GM19239 (cell line): ENCODE measurements at regions not wholly inside any gene's neighbourhood (a gene's known extent, or its start where the extent isn't known, plus 50 kb on each side); places are given as distances from the start of the nearest gene placed in this dataset.
"Not testable (repeated sequence)": the region's sequence is repeated elsewhere in the genome, so short reads cannot be mapped to it uniquely, and the experiment has no call there.

Experiments
- DNase-seq: peaks from one replicate; pipeline ENCODE4 v3.0.0; 2011; ENCODE audit warnings: low spot score; ENCODE audit not compliant: insufficient read length
- FAIRE-seq: peaks from 2 replicates; lab custom pipeline; 2011; peaks lifted over from hg19 to GRCh38; lab: Jason Lieb, UNC

DNA sequence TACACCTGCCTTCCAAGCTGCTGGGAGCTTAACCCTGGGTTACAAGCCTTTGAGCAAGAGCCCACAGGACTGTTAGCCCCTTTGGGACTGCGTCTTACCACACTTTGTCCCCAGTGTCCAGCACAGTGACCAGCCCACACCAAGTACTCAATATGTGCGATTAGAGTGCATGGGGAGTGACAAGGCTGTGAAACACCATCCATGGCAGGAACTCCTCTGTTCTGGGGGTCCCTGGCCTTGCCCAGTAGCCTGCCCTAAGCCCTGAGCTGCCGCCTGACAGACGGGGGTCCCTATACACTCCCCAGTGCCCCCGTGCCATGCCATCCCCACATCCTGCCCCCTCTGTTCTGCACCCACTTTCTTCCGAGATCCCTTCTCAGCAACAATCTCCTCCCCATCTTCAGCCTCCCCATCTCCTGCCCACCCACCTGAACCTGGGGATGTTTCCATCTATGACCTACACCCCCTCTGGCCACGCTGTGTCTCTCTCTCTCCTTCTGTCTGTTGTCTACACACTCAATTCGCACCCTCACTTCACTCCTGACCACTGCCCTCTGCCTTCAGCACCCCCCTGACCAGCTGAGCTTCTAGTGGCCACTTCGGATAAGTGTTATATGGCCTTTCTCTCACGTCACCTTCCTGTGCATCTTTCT lies 112.9 kb upstream of the SMURF2 start:
- no peak for FAIRE-seq

DNA sequence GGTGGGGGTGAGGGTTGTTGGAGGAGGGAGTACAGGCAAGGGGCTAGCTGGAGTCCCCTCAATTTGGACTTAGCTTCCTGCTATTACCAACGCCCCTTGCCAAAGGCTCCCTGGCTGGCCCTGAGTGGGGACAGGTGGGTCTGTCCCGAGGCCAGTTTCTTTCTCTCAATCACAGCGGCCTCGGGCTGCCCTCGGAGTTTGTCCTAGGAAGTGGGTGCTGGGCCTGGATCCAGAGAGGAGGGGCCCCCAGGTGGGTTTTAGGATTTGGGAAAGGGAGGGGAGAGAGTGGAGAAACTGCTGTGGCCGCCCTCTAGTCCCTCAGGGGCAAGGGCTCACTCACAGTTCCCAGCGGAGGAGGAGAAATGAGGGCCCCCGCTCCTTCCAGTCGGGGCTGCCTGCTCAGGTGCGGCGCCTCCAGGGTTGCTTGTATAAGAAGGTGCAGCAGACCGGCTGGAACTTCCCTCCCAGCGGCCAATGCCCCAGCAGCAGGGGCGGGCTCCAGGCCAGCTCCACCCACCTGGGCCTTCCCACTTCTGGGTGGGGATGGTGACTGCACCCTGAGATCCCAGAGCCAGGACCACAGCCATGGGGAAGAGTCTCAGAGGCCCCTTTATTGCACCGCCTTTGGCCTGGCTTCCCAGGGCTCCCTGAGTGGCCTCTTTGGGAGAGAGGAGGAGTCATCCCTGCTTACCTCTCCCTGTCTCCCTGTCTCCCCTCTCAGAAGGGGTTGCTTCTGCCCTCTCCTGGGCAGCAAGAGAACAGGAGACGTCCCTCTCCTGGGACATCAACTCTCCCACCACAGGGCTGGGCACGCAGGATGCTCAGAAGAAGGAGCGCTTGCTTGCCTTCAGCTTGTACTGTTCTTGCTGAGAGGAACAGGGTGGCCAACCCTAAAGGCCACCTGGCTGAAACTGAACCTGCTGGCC lies 112.0 kb upstream of the SMURF2 start:
- FAIRE-seq, result no peak
- no peak for DNase-seq

More for the DNA sequence above, 112.9 kb upstream of the SMURF2 start:
- DNase-seq, result no peak

- DNase-seq (no peak), FAIRE-seq (no peak)
These were observed 111.3 kb upstream of the SMURF2 start for GRCh38 chr17:64773386-64773835.

GRCh38 chr17:64772845-64773299 lies 110.8 kb upstream of the SMURF2 start:
- FAIRE-seq, result no peak
- no peak for DNase-seq

- DNase-seq (no peak), FAIRE-seq (no peak)
These were observed 110.1 kb upstream of the SMURF2 start for GRCh38 chr17:64771980-64772844.

- FAIRE-seq, result no peak
- DNase-seq, result no peak
These were observed 107.6 kb upstream of the SMURF2 start for GRCh38 chr17:64769712-64770111.

GRCh38 chr17:64767269-64767997 lies 105.3 kb upstream of the SMURF2 start:
- DNase-seq, result no peak
- no peak for FAIRE-seq

- DNase-seq (no peak), FAIRE-seq (no peak)
These were observed 103.2 kb upstream of the SMURF2 start for GRCh38 chr17:64765191-64765889.

DNA sequence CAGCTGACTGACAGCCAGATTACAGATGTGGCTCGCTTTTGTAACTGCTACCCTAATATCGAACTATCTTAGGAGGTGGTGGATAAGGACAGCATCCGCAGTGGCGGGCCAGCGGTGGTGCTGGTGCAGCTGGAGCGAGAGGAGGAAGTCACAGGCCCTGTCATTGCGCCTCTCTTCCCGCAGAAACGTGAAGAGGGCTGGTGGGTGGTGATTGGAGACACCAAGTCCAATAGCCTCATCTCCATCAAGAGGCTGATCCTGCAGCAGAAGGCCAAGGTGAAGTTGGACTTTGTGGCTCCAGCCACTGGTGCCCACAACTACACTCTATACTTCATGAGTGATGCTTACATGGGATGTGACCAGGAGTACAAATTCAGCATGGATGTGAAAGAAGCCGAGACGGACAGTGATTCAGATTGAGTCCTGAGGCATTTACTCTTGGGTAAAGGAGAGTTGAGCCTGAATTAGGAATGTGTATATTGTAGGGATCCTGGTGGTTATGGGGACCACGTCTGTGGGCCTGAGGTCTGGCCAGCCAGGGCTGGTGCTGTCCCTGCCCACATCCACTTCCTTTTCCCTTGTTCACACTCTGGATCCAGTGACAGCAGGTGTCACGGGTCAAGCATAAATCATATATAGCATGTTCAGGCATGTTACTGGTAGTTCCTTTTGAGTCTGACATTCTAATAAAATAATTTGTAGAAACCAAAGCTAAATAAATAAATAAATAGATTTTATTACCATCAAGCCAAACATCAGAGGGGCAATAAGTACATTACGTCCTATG lies 89.0 kb upstream of the SMURF2 start:
- FAIRE-seq (no peak), DNase-seq (no peak)

GRCh38 chr17:64750478-64750877 lies 88.4 kb upstream of the SMURF2 start:
- FAIRE-seq, result no peak

DNA sequence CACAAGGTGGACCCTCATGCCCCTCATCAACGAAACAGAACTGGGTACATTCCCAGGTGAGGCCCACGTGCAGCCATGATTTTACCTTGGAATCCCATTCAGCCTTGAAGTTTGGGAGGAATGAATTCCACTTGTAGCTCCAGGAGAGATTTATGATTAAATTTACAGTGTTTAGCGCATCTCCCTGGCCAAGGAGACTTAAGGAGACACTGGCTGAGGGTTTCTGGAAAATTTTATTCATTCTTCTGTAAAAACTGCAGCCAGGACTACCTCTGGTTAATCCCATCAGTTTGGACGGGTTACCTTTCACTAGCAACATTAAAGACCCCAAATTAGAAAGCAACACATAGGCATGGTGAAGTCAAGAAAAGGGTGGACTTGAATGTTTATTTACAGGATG lies 87.2 kb upstream of the SMURF2 start:
- no peak for FAIRE-seq

More at GRCh38 chr17:64750478-64750877, 88.4 kb upstream of the SMURF2 start:
- no peak for DNase-seq

DNA sequence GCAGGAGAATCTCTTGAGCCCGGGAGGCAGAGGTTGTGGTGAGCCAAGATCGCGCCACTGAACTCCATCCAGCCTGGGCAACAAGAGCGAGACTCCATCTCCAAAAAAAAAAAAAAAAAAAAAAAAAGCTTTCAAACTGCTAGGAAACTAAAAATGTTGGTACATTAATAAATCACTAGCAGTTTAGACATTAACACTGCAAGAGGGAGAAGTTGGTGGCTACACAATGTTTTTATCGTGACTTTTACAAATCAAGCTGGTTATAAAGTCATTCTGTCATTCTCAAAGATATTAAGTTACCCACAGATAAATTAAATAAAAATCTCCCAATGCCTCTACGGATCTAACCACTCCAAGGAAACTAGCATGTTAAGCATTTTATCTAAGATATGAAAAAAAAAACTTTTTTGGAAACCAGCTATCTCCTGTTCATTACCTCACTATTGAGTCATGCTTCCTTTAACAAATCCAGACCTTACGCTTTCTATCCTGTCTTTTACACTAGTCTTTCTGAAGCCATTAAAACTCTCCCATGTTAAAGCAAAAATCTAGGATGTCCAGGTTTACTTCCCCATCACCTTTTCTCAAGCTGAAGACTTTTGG lies 85.9 kb upstream of the SMURF2 start:
- no peak for FAIRE-seq
- no peak for DNase-seq

More for the DNA sequence above, 87.2 kb upstream of the SMURF2 start:
- DNase-seq, result no peak

GRCh38 chr17:64742326-64742725 lies 80.2 kb upstream of the SMURF2 start:
- no peak for FAIRE-seq

GRCh38 chr17:64741916-64742315 lies 79.8 kb upstream of the SMURF2 start:
- FAIRE-seq, DNase-seq: not testable (repeated sequence)

More at GRCh38 chr17:64742326-64742725, 80.2 kb upstream of the SMURF2 start:
- no peak for DNase-seq

DNA sequence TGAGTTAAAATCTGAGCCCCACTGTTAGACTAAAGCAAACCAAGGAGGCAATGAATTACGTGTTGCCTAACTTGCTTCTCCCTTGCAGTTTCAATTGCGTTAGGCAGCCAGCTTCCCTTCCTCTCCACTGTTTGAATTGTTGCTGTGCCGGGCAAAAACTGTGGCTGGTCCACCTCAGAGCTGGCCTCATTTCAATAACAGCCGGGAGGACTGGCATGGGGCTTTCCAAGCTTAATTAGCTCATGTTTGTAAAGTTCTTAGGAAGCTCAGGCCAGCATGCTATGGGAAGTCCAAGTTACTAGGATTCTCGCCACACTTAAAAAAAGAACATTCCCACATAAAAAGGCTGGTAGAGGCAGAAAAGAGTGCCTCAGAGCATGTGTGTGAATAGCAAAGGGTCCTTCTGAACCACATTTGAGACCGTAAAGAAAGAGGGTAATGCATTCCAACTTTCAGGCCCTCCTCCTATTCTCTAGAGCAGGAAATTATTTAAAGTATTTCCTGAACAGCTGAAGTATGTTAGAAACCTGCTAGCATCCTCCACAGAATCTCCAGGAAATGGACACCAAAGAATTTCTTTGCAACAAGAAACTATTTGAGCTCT lies 79.0 kb upstream of the SMURF2 start:
- DNase-seq (no peak), FAIRE-seq (no peak)

- no peak for FAIRE-seq
- DNase-seq, result no peak
These were observed 77.4 kb upstream of the SMURF2 start for GRCh38 chr17:64739316-64740058.
